ENCODE measurements at regions not wholly inside any gene's neighbourhood (a gene's known extent, or its start where the extent isn't known, plus 50 kb on each side); places are given as distances from the start of the nearest gene placed in this dataset.
"Not testable (repeated sequence)": the region's sequence is repeated elsewhere in the genome, so short reads cannot be mapped to it uniquely, and the experiment has no call there.

- H3K36me3 ChIP-seq (ENCODE audit: control insufficient read depth, insufficient read depth, low read length); H3K9me3 ChIP-seq (ENCODE audit: control insufficient read depth, insufficient read depth, low read length); H3K4me3 ChIP-seq (ENCODE audit: low read depth, low read length); H3K27ac ChIP-seq (ENCODE audit: low read depth, low read length); DNase-seq (ENCODE audit: low read depth in 4 of 6, low spot score in 6 of 6); H3K27me3 ChIP-seq (ENCODE audit: control insufficient read depth, insufficient read depth, low read length); H3K4me1 ChIP-seq (ENCODE audit: control insufficient read depth, insufficient read depth, low read length): not testable (repeated sequence)
- WGBS (ENCODE audit: insufficient coverage): no CpG with 5 or more reads among the region's 4 CpGs
Observed at GRCh38 chr1:223998676-223999455, 115.0 kb upstream of the FBXO28 start.

- WGBS (ENCODE audit: insufficient coverage): no CpG with 5 or more reads among the region's 2 CpGs
- H3K9me3 ChIP-seq (ENCODE audit: control insufficient read depth, insufficient read depth, low read length); H3K27ac ChIP-seq (ENCODE audit: low read depth, low read length); DNase-seq (ENCODE audit: low read depth in 4 of 6, low spot score in 6 of 6); H3K4me3 ChIP-seq (ENCODE audit: low read depth, low read length); H3K27me3 ChIP-seq (ENCODE audit: control insufficient read depth, insufficient read depth, low read length); H3K36me3 ChIP-seq (ENCODE audit: control insufficient read depth, insufficient read depth, low read length); H3K4me1 ChIP-seq (ENCODE audit: control insufficient read depth, insufficient read depth, low read length): not testable (repeated sequence)
Observed at GRCh38 chr1:223996376-223996775, 117.5 kb upstream of the FBXO28 start.

GRCh38 chr1:223992456-223993246 lies 121.3 kb upstream of the FBXO28 start:
- not testable (repeated sequence) for H3K9me3 ChIP-seq (ENCODE audit: control insufficient read depth, insufficient read depth, low read length); H3K4me1 ChIP-seq (ENCODE audit: control insufficient read depth, insufficient read depth, low read length); H3K36me3 ChIP-seq (ENCODE audit: control insufficient read depth, insufficient read depth, low read length); H3K27me3 ChIP-seq (ENCODE audit: control insufficient read depth, insufficient read depth, low read length)
- DNase-seq (ENCODE audit: low read depth in 4 of 6, low spot score in 6 of 6): peak; percentile 95 to 100 (median 97)
- H3K27ac ChIP-seq (ENCODE audit: low read depth, low read length): peak overlapping the region; percentile 86
- 0% methylated on average over 35 of the region's 70 CpGs for WGBS (ENCODE audit: insufficient coverage)
- peak overlapping the region; percentile 52 for H3K4me3 ChIP-seq (ENCODE audit: low read depth, low read length)

GRCh38 chr1:223991297-223991857 lies 122.5 kb upstream of the FBXO28 start:
- H3K36me3 ChIP-seq (ENCODE audit: control insufficient read depth, insufficient read depth, low read length); H3K27ac ChIP-seq (ENCODE audit: low read depth, low read length); H3K4me3 ChIP-seq (ENCODE audit: low read depth, low read length); H3K4me1 ChIP-seq (ENCODE audit: control insufficient read depth, insufficient read depth, low read length); DNase-seq (ENCODE audit: low read depth in 4 of 6, low spot score in 6 of 6); H3K9me3 ChIP-seq (ENCODE audit: control insufficient read depth, insufficient read depth, low read length); H3K27me3 ChIP-seq (ENCODE audit: control insufficient read depth, insufficient read depth, low read length): not testable (repeated sequence)
- 100% methylated on average over 2 of the region's 10 CpGs for WGBS (ENCODE audit: insufficient coverage)

- H3K4me3 ChIP-seq (ENCODE audit: low read depth, low read length); H3K36me3 ChIP-seq (ENCODE audit: control insufficient read depth, insufficient read depth, low read length); H3K9me3 ChIP-seq (ENCODE audit: control insufficient read depth, insufficient read depth, low read length); H3K4me1 ChIP-seq (ENCODE audit: control insufficient read depth, insufficient read depth, low read length); DNase-seq (ENCODE audit: low read depth in 4 of 6, low spot score in 6 of 6); H3K27ac ChIP-seq (ENCODE audit: low read depth, low read length); H3K27me3 ChIP-seq (ENCODE audit: control insufficient read depth, insufficient read depth, low read length): not testable (repeated sequence)
- 100% methylated on average over 1 of the region's 4 CpGs for WGBS (ENCODE audit: insufficient coverage)
Observed at GRCh38 chr1:223961985-223962384, 116.2 kb upstream of the TP53BP2 start.

- whole genome bisulfite sequencing (ENCODE audit: insufficient coverage): no CpG with 5 or more reads among the region's 2 CpGs
- H3K4me3 ChIP-seq (ENCODE audit: low read depth, low read length); H3K27ac ChIP-seq (ENCODE audit: low read depth, low read length); H3K36me3 ChIP-seq (ENCODE audit: control insufficient read depth, insufficient read depth, low read length); H3K27me3 ChIP-seq (ENCODE audit: control insufficient read depth, insufficient read depth, low read length); H3K9me3 ChIP-seq (ENCODE audit: control insufficient read depth, insufficient read depth, low read length); H3K4me1 ChIP-seq (ENCODE audit: control insufficient read depth, insufficient read depth, low read length); DNase-seq (ENCODE audit: low read depth in 4 of 6, low spot score in 6 of 6): not testable (repeated sequence)
Observed at GRCh38 chr1:223952801-223953200, 107.1 kb upstream of the TP53BP2 start.

GRCh38 chr1:223951551-223951950 lies 105.8 kb upstream of the TP53BP2 start:
- H3K27me3 ChIP-seq (ENCODE audit: control insufficient read depth, insufficient read depth, low read length); H3K36me3 ChIP-seq (ENCODE audit: control insufficient read depth, insufficient read depth, low read length); DNase-seq (ENCODE audit: low read depth in 4 of 6, low spot score in 6 of 6); H3K27ac ChIP-seq (ENCODE audit: low read depth, low read length); H3K9me3 ChIP-seq (ENCODE audit: control insufficient read depth, insufficient read depth, low read length); H3K4me1 ChIP-seq (ENCODE audit: control insufficient read depth, insufficient read depth, low read length); H3K4me3 ChIP-seq (ENCODE audit: low read depth, low read length): not testable (repeated sequence)
- WGBS (ENCODE audit: insufficient coverage): 93% methylated on average over 3 of the region's 14 CpGs

- not testable (repeated sequence) for H3K36me3 ChIP-seq (ENCODE audit: control insufficient read depth, insufficient read depth, low read length); H3K4me1 ChIP-seq (ENCODE audit: control insufficient read depth, insufficient read depth, low read length); H3K9me3 ChIP-seq (ENCODE audit: control insufficient read depth, insufficient read depth, low read length); H3K4me3 ChIP-seq (ENCODE audit: low read depth, low read length); H3K27ac ChIP-seq (ENCODE audit: low read depth, low read length); DNase-seq (ENCODE audit: low read depth in 4 of 6, low spot score in 6 of 6); H3K27me3 ChIP-seq (ENCODE audit: control insufficient read depth, insufficient read depth, low read length)
- 100% methylated on average over 2 of the region's 10 CpGs for WGBS (ENCODE audit: insufficient coverage)
Observed at GRCh38 chr1:223949944-223950343, 104.2 kb upstream of the TP53BP2 start.

- not testable (repeated sequence) for H3K4me3 ChIP-seq (ENCODE audit: low read depth, low read length); H3K4me1 ChIP-seq (ENCODE audit: control insufficient read depth, insufficient read depth, low read length); DNase-seq (ENCODE audit: low read depth in 4 of 6, low spot score in 6 of 6); H3K9me3 ChIP-seq (ENCODE audit: control insufficient read depth, insufficient read depth, low read length); H3K36me3 ChIP-seq (ENCODE audit: control insufficient read depth, insufficient read depth, low read length); H3K27ac ChIP-seq (ENCODE audit: low read depth, low read length); H3K27me3 ChIP-seq (ENCODE audit: control insufficient read depth, insufficient read depth, low read length)
- WGBS (ENCODE audit: insufficient coverage): 94% methylated on average over 8 of the region's 12 CpGs
Observed at GRCh38 chr1:223948041-223948440, 102.3 kb upstream of the TP53BP2 start.

GRCh38 chr1:223936592-223936991 lies 90.8 kb upstream of the TP53BP2 start:
- not testable (repeated sequence) for H3K4me3 ChIP-seq (ENCODE audit: low read depth, low read length); H3K36me3 ChIP-seq (ENCODE audit: control insufficient read depth, insufficient read depth, low read length); H3K27ac ChIP-seq (ENCODE audit: low read depth, low read length); H3K4me1 ChIP-seq (ENCODE audit: control insufficient read depth, insufficient read depth, low read length); DNase-seq (ENCODE audit: low read depth in 4 of 6, low spot score in 6 of 6); H3K27me3 ChIP-seq (ENCODE audit: control insufficient read depth, insufficient read depth, low read length); H3K9me3 ChIP-seq (ENCODE audit: control insufficient read depth, insufficient read depth, low read length)
- no CpG with 5 or more reads among the region's 2 CpGs for WGBS (ENCODE audit: insufficient coverage)

Measured in spinal cord (tissue), 9 donors.